HCT116 (cell line): ENCODE measurements at regions not wholly inside any gene's neighbourhood (a gene's known extent, or its start where the extent isn't known, plus 50 kb on each side); places are given as distances from the start of the nearest gene placed in this dataset.

Experiments used
- ATAC-seq: fragments of 200-7000 bp; cut with Tn5 transposase; 2 replicates; pipeline ENCODE4 v1.9.1; 2020; ENCODE audit warnings: mild to moderate bottlenecking, moderate library complexity
- BruUV-seq: library from RNA; stranded (reverse); fragments of 400-500 nt; replicated peaks from 2 replicates; lab custom pipeline; 2021; lab: Mats Ljungman, UMichigan
- CTCF ChIA-PET: fragments of 300-600 bp; sonication (Branson Sonifier 250); formaldehyde crosslinking; loops from one replicate; lab custom pipeline; 2021; ENCODE audit warnings: antibody characterized with exemption; lab: Charles Lee
- POLR2A ChIA-PET: fragments of 300-600, 350-600 bp; sonication (Branson Sonifier 250); formaldehyde crosslinking; loops from one replicate; lab custom pipeline; 2021; ENCODE audit warnings: antibody characterized with exemption; lab: Charles Lee
- RAD21 ChIA-PET, 2 experiments: fragments of 300-600 bp; sonication (Branson Sonifier 250); formaldehyde crosslinking; loops; one replicate each; lab custom pipeline; 2023; ENCODE audit warnings: low total read pairs in 2 of 2; ENCODE audit not compliant: uncharacterized antibody in 2 of 2, unreplicated experiment in 2 of 2, low non-redundant PET in 1 of 2; lab: Charles Lee
- DNase-seq: peaks from one replicate; pipeline ENCODE4 v3.0.0-alpha.2; 2010; ENCODE audit warnings: low read depth, low spot score
- H2AFZ ChIP-seq: fragments of 200-600 bp; shearing (Covaris generic), sonication (generic); 2 replicates; pipeline ENCODE4 v1.6.1; 2017; ENCODE audit warnings: low read depth, mixed run types, mixed read lengths, antibody characterized with exemption, low read length; ENCODE audit not compliant: poor library complexity, severe bottlenecking
- H3K27ac ChIP-seq: 2 replicates; pipeline ENCODE4 v1.5.1; 2012; ENCODE audit warnings: low read depth, low read length
- H3K27me3 ChIP-seq: fragments of 200-600 bp; sonication (generic); 2 replicates; pipeline ENCODE4 v1.6.1; 2016; ENCODE audit warnings: mixed run types, low read length, mixed read lengths; ENCODE audit not compliant: insufficient read depth
- H3K36me3 ChIP-seq, 2 experiments: fragments of 200-500 bp in 1 of 2; fragments of 200-600 bp in 1 of 2; sonication (Bioruptor generic) in 1 of 2; sonication (generic) in 1 of 2; 2 replicates each; pipeline versions ENCODE4 v1.5.1 to v1.6.1; 2014 to 2016; ENCODE audit warnings: low read length in 2 of 2, inconsistent platforms in 1 of 2, mixed read lengths in 1 of 2, mixed run types in 1 of 2; ENCODE audit not compliant: insufficient read depth in 2 of 2, control insufficient read depth in 1 of 2
- H3K4me1 ChIP-seq, 2 experiments: fragments of 200-600 bp in 1 of 2; sonication (generic) in 1 of 2; 2 replicates each; pipeline versions ENCODE4 v1.5.1 to v1.6.1; 2012 to 2017; ENCODE audit warnings: low read length in 2 of 2, inconsistent platforms in 1 of 2, mild to moderate bottlenecking in 1 of 2, mixed read lengths in 1 of 2, mixed run types in 1 of 2, moderate library complexity in 1 of 2; ENCODE audit not compliant: insufficient read depth in 2 of 2, control insufficient read depth in 1 of 2
- H3K4me2 ChIP-seq: fragments of 200-600 bp; sonication (generic); 2 replicates; pipeline ENCODE4 v1.6.1; 2017; ENCODE audit warnings: mixed run types, low read length, mixed read lengths
- H3K4me3 ChIP-seq, 2 experiments: fragments of 200-600 bp in 1 of 2; sonication (generic) in 1 of 2; replicated peaks in 1 of 2; 2 replicates each; pipeline ENCODE4 v1.5.1; 2011 to 2016; ENCODE audit warnings: low read length in 2 of 2, control low read depth in 1 of 2, low read depth in 1 of 2, mild to moderate bottlenecking in 1 of 2, mixed read lengths in 1 of 2, mixed run types in 1 of 2
- H3K79me2 ChIP-seq: fragments of 200-600 bp; sonication (generic); 2 replicates; pipeline ENCODE4 v1.6.1; 2017; ENCODE audit warnings: mild to moderate bottlenecking, mixed run types, low read length, moderate library complexity, mixed read lengths; ENCODE audit not compliant: insufficient read depth
- H3K9ac ChIP-seq: fragments of 200-600 bp; sonication (generic); 2 replicates; pipeline ENCODE4 v1.6.1; 2016; ENCODE audit warnings: low read length, mixed read lengths
- H3K9me2 ChIP-seq: fragments of 200-600 bp; sonication (generic), shearing (Covaris generic); 2 replicates; pipeline ENCODE4 v1.6.1; 2017; ENCODE audit warnings: mixed run types, mild to moderate bottlenecking, moderate library complexity; ENCODE audit not compliant: insufficient read depth
- H3K9me3 ChIP-seq, 2 experiments: fragments of 200-500 bp in 1 of 2; fragments of 200-600 bp in 1 of 2; sonication (Bioruptor generic) in 1 of 2; sonication (generic) in 1 of 2; 2 replicates each; pipeline ENCODE4 v1.6.1; 2014 to 2017; ENCODE audit warnings: low read length in 2 of 2, mixed read lengths in 2 of 2, inconsistent platforms in 1 of 2, low read depth in 1 of 2, mild to moderate bottlenecking in 1 of 2, mixed run types in 1 of 2, moderate library complexity in 1 of 2; ENCODE audit not compliant: control insufficient read depth in 1 of 2, insufficient read depth in 1 of 2
- H4K20me1 ChIP-seq: fragments of 200-600 bp; sonication (generic), shearing (Covaris generic); 2 replicates; pipeline ENCODE4 v1.6.1; 2017; ENCODE audit warnings: mixed run types, mild to moderate bottlenecking, moderate library complexity; ENCODE audit not compliant: insufficient read depth
- ATF3 ChIP-seq: IDR thresholded peaks from 2 replicates; pipeline ENCODE4 v1.6.1; 2012
- CBX3 ChIP-seq: IDR thresholded peaks from 2 replicates; pipeline ENCODE4 v1.6.1; 2012; ENCODE audit warnings: low read depth
- CEBPB ChIP-seq: IDR thresholded peaks from 2 replicates; pipeline ENCODE4 v1.6.1; 2012; ENCODE audit warnings: low read depth
- CTCF ChIP-seq, 3 experiments: fragments of 200-600 bp in 1 of 3; sonication (generic) in 1 of 3; IDR thresholded peaks in 2 of 3; conservative IDR thresholded peaks in 1 of 3; 2 replicates each; pipeline ENCODE4 v1.5.1; 2012 to 2017; ENCODE audit warnings: low read depth in 2 of 3, low read length in 2 of 3, antibody characterized with exemption in 1 of 3, borderline replicate concordance in 1 of 3, control low read depth in 1 of 3, mild to moderate bottlenecking in 1 of 3, mixed read lengths in 1 of 3, mixed run types in 1 of 3, moderate library complexity in 1 of 3; ENCODE audit not compliant: insufficient read depth in 1 of 3
- EZH2 ChIP-seq: fragments of 200-600 bp; sonication (generic); IDR thresholded peaks from 2 replicates; pipeline ENCODE4 v1.6.1; 2017; ENCODE audit warnings: antibody characterized with exemption, mixed run types
- EZH2phosphoT487 ChIP-seq: fragments of 200-600 bp; IDR thresholded peaks from 2 replicates; pipeline ENCODE4 v1.6.1; 2018; ENCODE audit warnings: antibody characterized with exemption, borderline replicate concordance
- FOSL1 ChIP-seq: IDR thresholded peaks from 2 replicates; pipeline ENCODE4 v1.6.1; 2012; ENCODE audit warnings: low read depth
- JUND ChIP-seq: IDR thresholded peaks from 2 replicates; pipeline ENCODE4 v1.6.1; 2012
- POLR2A ChIP-seq: IDR thresholded peaks from 2 replicates; pipeline ENCODE4 v1.7.0; 2011; ENCODE audit warnings: borderline replicate concordance; ENCODE audit not compliant: insufficient read depth, insufficient read length; ENCODE audit errors: extremely low read depth
- POLR2AphosphoS5 ChIP-seq: IDR thresholded peaks from 2 replicates; pipeline ENCODE4 v1.6.1; 2011; ENCODE audit warnings: mild to moderate bottlenecking, low read depth, low read length, moderate library complexity
- RAD21 ChIP-seq: IDR thresholded peaks from 2 replicates; pipeline ENCODE4 v1.6.1; 2012; ENCODE audit warnings: low read depth, mild to moderate bottlenecking
- REST ChIP-seq: IDR thresholded peaks from 2 replicates; pipeline ENCODE4 v1.6.1; 2012; ENCODE audit warnings: low read depth
- SIN3A ChIP-seq: IDR thresholded peaks from 2 replicates; pipeline ENCODE4 v1.6.1; 2012; ENCODE audit warnings: low read depth
- SRF ChIP-seq: IDR thresholded peaks from 2 replicates; pipeline ENCODE4 v1.6.1; 2012; ENCODE audit warnings: low read depth
- TCF7L2 ChIP-seq: IDR thresholded peaks from 2 replicates; pipeline ENCODE4 v1.7.0; 2011; ENCODE audit warnings: borderline replicate concordance, inconsistent platforms; ENCODE audit not compliant: insufficient read depth, insufficient read length; ENCODE audit errors: extremely low read depth
- YY1 ChIP-seq: IDR thresholded peaks from 2 replicates; pipeline ENCODE4 v1.6.1; 2011; ENCODE audit warnings: low read length, low read depth, moderate library complexity, mild to moderate bottlenecking; ENCODE audit not compliant: insufficient replicate concordance; ENCODE audit errors: extremely low read depth
- ZNF274 ChIP-seq: fragments of 200-500 bp; sonication (Bioruptor generic); IDR thresholded peaks from 2 replicates; pipeline ENCODE4 v1.6.1; 2014; ENCODE audit warnings: mild to moderate bottlenecking, low read depth, low read length, inconsistent platforms
- intact Hi-C: fragments of 100-400 bp; cut with micrococcal nuclease; formaldehyde crosslinking; loops from 2 replicates; pipeline ENCODE4 v1.10.0; 2022

- no peak for TF ChIP-seq EZH2
- no peak for TF ChIP-seq ZNF274
- no peak for TF ChIP-seq SIN3A
- TF ChIP-seq POLR2A, result no peak
- TF ChIP-seq REST, result no peak
Observed at GRCh38 chr9:26335116-26335515, 557.5 kb downstream of the CAAP1 start (continued).

- H3K4me3 ChIP-seq, result no peak overlapping the region
- H3K4me1 ChIP-seq, result no peaks in the 10 kb centered on the region
- POLR2A ChIA-PET, result no interaction called here
- BruUV-seq, result no TSS peak
- RAD21 ChIA-PET, result no interaction called here
- H3K4me2 ChIP-seq, result no peak overlapping the region
- peaks cover 0 to 15% of the 10 kb centered on the region in 2 experiments; a peak in 2 of 4 replicates for H3K9me3 ChIP-seq
- H3K9me2 ChIP-seq, result no peaks in the 10 kb centered on the region
- H4K20me1 ChIP-seq, result no peaks in the 10 kb centered on the region
- H3K9ac ChIP-seq, result no peak overlapping the region
- DNase-seq, result no peak
- TF ChIP-seq FOSL1, result no peak
- no peak for TF ChIP-seq EZH2
- no peak for TF ChIP-seq JUND
- TF ChIP-seq CBX3, result no peak
- no peak for TF ChIP-seq SRF
- no peak for TF ChIP-seq CEBPB
- no peak for TF ChIP-seq YY1
- TF ChIP-seq TCF7L2, result no peak
- TF ChIP-seq ATF3, result no peak
- no peak for TF ChIP-seq RAD21
- no peak for TF ChIP-seq POLR2AphosphoS5
- no peak for TF ChIP-seq CTCF (IDR thresholded peaks at IDR 0.05 in 2 of 3, conservative IDR thresholded peaks at IDR 0.05 in 1 of 3; ENCODE audit: borderline replicate concordance in 1 of 3, insufficient read depth in 1 of 3, low read depth in 2 of 3, low read length in 2 of 3)
- TF ChIP-seq EZH2phosphoT487, result no peak
- H3K79me2 ChIP-seq, result no peaks in the 10 kb centered on the region
- no peak for ATAC-seq
- intact Hi-C loops, result no loop called here
- no peak overlapping the region for H3K27ac ChIP-seq
- no peaks in the 10 kb centered on the region for H3K36me3 ChIP-seq
- CTCF ChIA-PET, result no interaction called here
- H3K27me3 ChIP-seq, result no peaks in the 10 kb centered on the region
- H2AFZ ChIP-seq, result no peak overlapping the region
Observed at GRCh38 chr9:26334706-26335105, 557.9 kb downstream of the CAAP1 start.
